SK-N-SH treated with all-trans-retinoic acid at 6 μM for 48 hours (cell line): ENCODE measurements at regions not wholly inside any gene's neighbourhood (a gene's known extent, or its start where the extent isn't known, plus 50 kb on each side); places are given as distances from the start of the nearest gene placed in this dataset.

Experiments
- ATAC-seq: fragments of 200-7000 bp; cut with Tn5 transposase; 3 replicates; pipeline ENCODE4 v1.9.1; 2020; ENCODE audit warnings: mild to moderate bottlenecking, moderate library complexity
- ARNTL ChIP-seq: fragments of 450-650 bp; formaldehyde crosslinking; IDR thresholded peaks from 2 replicates; pipeline ENCODE4 v1.5.0; 2020; ENCODE audit warnings: low read depth, mild to moderate bottlenecking, moderate library complexity, borderline replicate concordance
- BACH2 ChIP-seq: fragments of 250-450 bp; sonication (Bioruptor Pico); IDR thresholded peaks from 2 replicates; pipeline ENCODE4 v1.9.0; 2021; ENCODE audit warnings: mild to moderate bottlenecking, borderline replicate concordance
- CREB5 ChIP-seq: fragments of 250-450 bp; sonication (Bioruptor Pico); IDR thresholded peaks from 2 replicates; pipeline ENCODE4 v1.5.1; 2020; ENCODE audit warnings: low read depth, mild to moderate bottlenecking, moderate library complexity
- CSDC2 ChIP-seq: fragments of 250-450 bp; sonication (Bioruptor Pico); IDR thresholded peaks from 2 replicates; pipeline ENCODE4 v1.5.0; 2020; ENCODE audit warnings: mild to moderate bottlenecking, moderate library complexity
- ESRRG ChIP-seq: fragments of 250-450 bp; sonication (Bioruptor Pico); IDR thresholded peaks from 2 replicates; pipeline ENCODE4 v1.6.1; 2021; ENCODE audit warnings: mild to moderate bottlenecking
- ISL1 ChIP-seq: fragments of 250-450 bp; sonication (Bioruptor Pico); IDR thresholded peaks from 2 replicates; pipeline ENCODE4 v2.1.2; 2022; ENCODE audit warnings: mild to moderate bottlenecking, moderate library complexity
- OSR1 ChIP-seq: fragments of 250-450 bp; sonication (Bioruptor Pico); IDR thresholded peaks from 2 replicates; pipeline ENCODE4 v1.8.0; 2022; ENCODE audit warnings: moderate library complexity, mild to moderate bottlenecking, inconsistent platforms
- PATZ1 ChIP-seq: fragments of 250-450 bp; sonication (Bioruptor Pico); IDR thresholded peaks from 2 replicates; pipeline ENCODE4 v1.8.0; 2020; ENCODE audit warnings: mild to moderate bottlenecking, moderate library complexity, borderline replicate concordance
- POU6F1 ChIP-seq: fragments of 250-450 bp; sonication (Bioruptor Pico); IDR thresholded peaks from 2 replicates; pipeline ENCODE4 v1.8.0; 2021; ENCODE audit warnings: low read depth, mild to moderate bottlenecking, moderate library complexity, borderline replicate concordance
- PPARA ChIP-seq: fragments of 250-450 bp; sonication (Bioruptor Pico); IDR thresholded peaks from 2 replicates; pipeline ENCODE4 v1.5.0; 2020; ENCODE audit warnings: mild to moderate bottlenecking, borderline replicate concordance
- RARB ChIP-seq: fragments of 250-450 bp; sonication (Bioruptor Pico); IDR thresholded peaks from 2 replicates; pipeline ENCODE4 v1.8.0; 2021; ENCODE audit warnings: mild to moderate bottlenecking, moderate library complexity
- SNAI2 ChIP-seq: fragments of 250-450 bp; sonication (Bioruptor Pico); IDR thresholded peaks from 2 replicates; pipeline ENCODE4 v1.5.0; 2020; ENCODE audit warnings: mild to moderate bottlenecking, moderate library complexity
- TCF4 ChIP-seq: fragments of 250-450 bp; sonication (Bioruptor Pico); IDR thresholded peaks from 2 replicates; pipeline ENCODE4 v1.8.0; 2021; ENCODE audit warnings: mild to moderate bottlenecking, moderate library complexity, borderline replicate concordance
- TOX ChIP-seq: fragments of 250-450 bp; sonication (Bioruptor Pico); IDR thresholded peaks from 2 replicates; pipeline ENCODE4 v1.8.0; 2021; ENCODE audit warnings: mild to moderate bottlenecking, moderate library complexity, borderline replicate concordance
- ZC3H10 ChIP-seq: fragments of 250-450 bp; sonication (Bioruptor Pico); IDR thresholded peaks from 2 replicates; pipeline ENCODE4 v1.5.1; 2021; ENCODE audit warnings: mild to moderate bottlenecking, moderate library complexity
- ZFP3 ChIP-seq: fragments of 250-450 bp; sonication (Bioruptor Pico); IDR thresholded peaks from 2 replicates; pipeline ENCODE4 v1.5.0; 2020; ENCODE audit warnings: mild to moderate bottlenecking, moderate library complexity
- ZFP30 ChIP-seq: fragments of 450-650 bp; formaldehyde crosslinking; IDR thresholded peaks from 2 replicates; pipeline ENCODE4 v1.5.0; 2022; ENCODE audit warnings: mild to moderate bottlenecking, moderate library complexity
- ZNF70 ChIP-seq: fragments of 450-650 bp; formaldehyde crosslinking; IDR thresholded peaks from 2 replicates; pipeline ENCODE4 v1.5.0; 2020; ENCODE audit warnings: mild to moderate bottlenecking, moderate library complexity
- ZNF8 ChIP-seq: fragments of 450-650 bp; formaldehyde crosslinking; IDR thresholded peaks from 2 replicates; pipeline ENCODE4 v1.5.0; 2020; ENCODE audit warnings: mild to moderate bottlenecking, moderate library complexity
- TF ChIP-seq, protein P1 (sequence below): fragments of 250-450 bp; sonication (Bioruptor Pico); IDR thresholded peaks from 2 replicates; pipeline ENCODE4 v1.5.0; 2020; ENCODE audit warnings: mild to moderate bottlenecking, moderate library complexity
- TF ChIP-seq, protein P2 (sequence below): fragments of 250-450 bp; sonication (Bioruptor Pico); IDR thresholded peaks from 2 replicates; pipeline ENCODE4 v1.5.1; 2021; ENCODE audit warnings: mild to moderate bottlenecking, moderate library complexity

DNA sequence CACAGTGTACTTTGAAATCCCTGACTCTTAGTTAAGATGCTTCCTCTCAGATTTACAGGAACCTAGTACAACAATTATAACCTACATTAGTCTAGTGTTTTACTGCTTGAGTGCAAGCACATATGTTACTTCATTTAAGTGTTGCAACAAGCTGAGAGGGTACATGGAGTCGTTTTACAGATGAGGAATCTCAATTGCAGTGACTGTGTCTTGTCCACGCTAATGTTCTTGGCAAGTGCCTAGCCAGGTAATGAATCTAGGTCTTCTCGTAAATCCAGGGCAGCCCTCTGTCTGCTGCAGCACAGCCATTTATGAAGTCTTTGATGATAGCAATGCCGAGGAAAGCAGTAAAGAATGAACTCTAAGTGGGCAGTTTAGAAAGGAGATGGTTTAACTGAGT is 384.4 kb upstream of the ARPP21 start:
- TF ChIP-seq, protein P1, sequence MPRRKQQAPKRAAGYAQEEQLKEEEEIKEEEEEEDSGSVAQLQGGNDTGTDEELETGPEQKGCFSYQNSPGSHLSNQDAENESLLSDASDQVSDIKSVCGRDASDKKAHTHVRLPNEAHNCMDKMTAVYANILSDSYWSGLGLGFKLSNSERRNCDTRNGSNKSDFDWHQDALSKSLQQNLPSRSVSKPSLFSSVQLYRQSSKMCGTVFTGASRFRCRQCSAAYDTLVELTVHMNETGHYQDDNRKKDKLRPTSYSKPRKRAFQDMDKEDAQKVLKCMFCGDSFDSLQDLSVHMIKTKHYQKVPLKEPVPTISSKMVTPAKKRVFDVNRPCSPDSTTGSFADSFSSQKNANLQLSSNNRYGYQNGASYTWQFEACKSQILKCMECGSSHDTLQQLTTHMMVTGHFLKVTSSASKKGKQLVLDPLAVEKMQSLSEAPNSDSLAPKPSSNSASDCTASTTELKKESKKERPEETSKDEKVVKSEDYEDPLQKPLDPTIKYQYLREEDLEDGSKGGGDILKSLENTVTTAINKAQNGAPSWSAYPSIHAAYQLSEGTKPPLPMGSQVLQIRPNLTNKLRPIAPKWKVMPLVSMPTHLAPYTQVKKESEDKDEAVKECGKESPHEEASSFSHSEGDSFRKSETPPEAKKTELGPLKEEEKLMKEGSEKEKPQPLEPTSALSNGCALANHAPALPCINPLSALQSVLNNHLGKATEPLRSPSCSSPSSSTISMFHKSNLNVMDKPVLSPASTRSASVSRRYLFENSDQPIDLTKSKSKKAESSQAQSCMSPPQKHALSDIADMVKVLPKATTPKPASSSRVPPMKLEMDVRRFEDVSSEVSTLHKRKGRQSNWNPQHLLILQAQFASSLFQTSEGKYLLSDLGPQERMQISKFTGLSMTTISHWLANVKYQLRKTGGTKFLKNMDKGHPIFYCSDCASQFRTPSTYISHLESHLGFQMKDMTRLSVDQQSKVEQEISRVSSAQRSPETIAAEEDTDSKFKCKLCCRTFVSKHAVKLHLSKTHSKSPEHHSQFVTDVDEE = no peak
- TF ChIP-seq ZNF8 (CRISPR knock-in tag) (no peak), RARB (CRISPR knock-in tag) (no peak), SNAI2 (no peak), CSDC2 (CRISPR knock-in tag) (no peak), PATZ1 (CRISPR knock-in tag) (no peak), TOX (no peak), ZC3H10 (no peak), PPARA (CRISPR knock-in tag) (no peak), OSR1 (no peak), ESRRG (CRISPR knock-in tag) (no peak), CREB5 (CRISPR knock-in tag) (no peak), ARNTL (CRISPR knock-in tag) (no peak), BACH2 (CRISPR knock-in tag) (no peak), ZFP3 (CRISPR knock-in tag) (no peak), ZNF70 (no peak), ZFP30 (no peak), ISL1 (CRISPR knock-in tag) (no peak)
- TF ChIP-seq, protein P2, sequence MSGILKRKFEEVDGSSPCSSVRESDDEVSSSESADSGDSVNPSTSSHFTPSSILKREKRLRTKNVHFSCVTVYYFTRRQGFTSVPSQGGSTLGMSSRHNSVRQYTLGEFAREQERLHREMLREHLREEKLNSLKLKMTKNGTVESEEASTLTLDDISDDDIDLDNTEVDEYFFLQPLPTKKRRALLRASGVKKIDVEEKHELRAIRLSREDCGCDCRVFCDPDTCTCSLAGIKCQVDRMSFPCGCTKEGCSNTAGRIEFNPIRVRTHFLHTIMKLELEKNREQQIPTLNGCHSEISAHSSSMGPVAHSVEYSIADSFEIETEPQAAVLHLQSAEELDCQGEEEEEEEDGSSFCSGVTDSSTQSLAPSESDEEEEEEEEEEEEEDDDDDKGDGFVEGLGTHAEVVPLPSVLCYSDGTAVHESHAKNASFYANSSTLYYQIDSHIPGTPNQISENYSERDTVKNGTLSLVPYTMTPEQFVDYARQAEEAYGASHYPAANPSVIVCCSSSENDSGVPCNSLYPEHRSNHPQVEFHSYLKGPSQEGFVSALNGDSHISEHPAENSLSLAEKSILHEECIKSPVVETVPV (CRISPR knock-in tag) = no peak

GRCh38 chr3:35257641-35258040 is 381.7 kb upstream of the ARPP21 start:
- no peak for ATAC-seq
- TF ChIP-seq TCF4 = peak; percentile 86; the same call in 1 of the 2 replicates
- TF ChIP-seq SNAI2 = no peak
- no peak for TF ChIP-seq ARNTL (CRISPR knock-in tag)

More for the DNA sequence above, 384.4 kb upstream of the ARPP21 start:
- no peak for ATAC-seq

DNA sequence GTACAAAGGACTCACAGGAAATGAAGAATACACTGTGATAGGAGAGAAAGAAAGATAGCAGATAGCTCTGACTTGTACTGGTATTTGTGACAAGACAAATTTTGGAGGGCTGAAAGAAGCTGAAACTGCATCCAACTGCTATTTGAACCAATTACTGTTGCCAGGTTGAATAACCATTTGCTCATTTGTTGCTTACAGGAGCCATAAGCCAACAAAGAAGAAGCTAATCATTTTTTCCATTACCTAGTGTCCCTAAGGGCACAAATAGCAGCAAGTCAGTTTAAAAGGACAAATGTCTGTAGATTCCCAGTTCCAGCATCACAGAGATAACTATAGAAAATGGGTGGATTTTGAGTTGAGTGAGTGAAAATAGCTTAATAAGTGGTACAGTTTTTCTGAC is 376.9 kb upstream of the ARPP21 start:
- ATAC-seq = no peak
- no peak for TF ChIP-seq PPARA (CRISPR knock-in tag)
- TF ChIP-seq TOX = no peak
- no peak for TF ChIP-seq ZFP3 (CRISPR knock-in tag)
- TF ChIP-seq OSR1 = no peak
- no peak for TF ChIP-seq RARB (CRISPR knock-in tag)
- no peak for TF ChIP-seq POU6F1 (CRISPR knock-in tag)
- TF ChIP-seq ZC3H10 = no peak
- no peak for TF ChIP-seq ARNTL (CRISPR knock-in tag)
- no peak for TF ChIP-seq SNAI2
- TF ChIP-seq ISL1 (CRISPR knock-in tag) = no peak
- no peak for TF ChIP-seq CREB5 (CRISPR knock-in tag)
- TF ChIP-seq ESRRG (CRISPR knock-in tag) = no peak
